Osteocyte (in vitro differentiated cells): ENCODE measurements at regions not wholly inside any gene's neighbourhood (a gene's known extent, or its start where the extent isn't known, plus 50 kb on each side); places are given as distances from the start of the nearest gene placed in this dataset.

Experiments used
- DNase-seq: peaks from one replicate; pipeline ENCODE4 v3.0.0; 2021; ENCODE audit warnings: mixed read lengths; ENCODE audit not compliant: unreplicated experiment; ENCODE audit errors: extremely low spot score
- H3K27ac Mint-ChIP-seq: one replicate; pipeline ENCODE4 v1.8.0; 2021; ENCODE audit warnings: mild to moderate bottlenecking, mixed read lengths; ENCODE audit not compliant: unreplicated experiment
- H3K27me3 Mint-ChIP-seq: one replicate; pipeline ENCODE4 v1.8.0; 2021; ENCODE audit warnings: mixed read lengths; ENCODE audit not compliant: unreplicated experiment
- H3K36me3 Mint-ChIP-seq: one replicate; pipeline ENCODE4 v1.8.0; 2021; ENCODE audit warnings: mixed read lengths; ENCODE audit not compliant: unreplicated experiment
- H3K4me1 Mint-ChIP-seq: one replicate; pipeline ENCODE4 v1.8.0; 2021; ENCODE audit warnings: mixed read lengths; ENCODE audit not compliant: unreplicated experiment
- H3K4me3 Mint-ChIP-seq: one replicate; pipeline ENCODE4 v1.8.0; 2021; ENCODE audit warnings: mild to moderate bottlenecking, moderate library complexity, mixed read lengths; ENCODE audit not compliant: unreplicated experiment
- H3K9me3 Mint-ChIP-seq: one replicate; pipeline ENCODE4 v1.8.0; 2021; ENCODE audit warnings: mixed read lengths; ENCODE audit not compliant: unreplicated experiment
- TF ChIP-seq, protein P1 (sequence below): fragments of 200-600 bp; sonication (generic); IDR thresholded peaks from 2 replicates; pipeline ENCODE4 v1.5.0; 2021; ENCODE audit warnings: antibody characterized with exemption, mild to moderate bottlenecking, moderate library complexity

DNA sequence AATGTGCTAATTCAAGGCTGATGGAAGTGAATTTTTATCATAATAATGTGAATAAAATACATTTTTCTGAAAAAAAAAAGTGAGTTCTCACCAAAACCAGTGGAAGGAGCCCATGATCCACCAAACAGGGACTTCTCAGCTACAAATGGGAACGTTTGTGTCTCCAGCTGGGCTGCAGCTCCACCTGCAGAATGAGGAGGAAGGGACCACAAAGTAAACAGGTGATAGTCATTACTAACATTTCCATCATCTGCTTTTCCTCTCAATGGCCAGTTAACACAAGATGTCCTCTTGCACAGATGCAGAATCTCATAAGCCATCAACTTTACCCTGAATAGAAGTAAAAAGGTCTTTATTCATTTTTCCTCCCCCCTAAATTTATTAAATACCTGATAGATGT lies 246.2 kb downstream of the MRPL39 start:
- no peaks in the 10 kb centered on the region for H3K36me3 Mint-ChIP-seq
- no peak overlapping the region for H3K27ac Mint-ChIP-seq
- no peaks in the 10 kb centered on the region for H3K27me3 Mint-ChIP-seq
- H3K4me1 Mint-ChIP-seq = no peaks in the 10 kb centered on the region
- no peak overlapping the region for H3K4me3 Mint-ChIP-seq
- TF ChIP-seq, protein P1, sequence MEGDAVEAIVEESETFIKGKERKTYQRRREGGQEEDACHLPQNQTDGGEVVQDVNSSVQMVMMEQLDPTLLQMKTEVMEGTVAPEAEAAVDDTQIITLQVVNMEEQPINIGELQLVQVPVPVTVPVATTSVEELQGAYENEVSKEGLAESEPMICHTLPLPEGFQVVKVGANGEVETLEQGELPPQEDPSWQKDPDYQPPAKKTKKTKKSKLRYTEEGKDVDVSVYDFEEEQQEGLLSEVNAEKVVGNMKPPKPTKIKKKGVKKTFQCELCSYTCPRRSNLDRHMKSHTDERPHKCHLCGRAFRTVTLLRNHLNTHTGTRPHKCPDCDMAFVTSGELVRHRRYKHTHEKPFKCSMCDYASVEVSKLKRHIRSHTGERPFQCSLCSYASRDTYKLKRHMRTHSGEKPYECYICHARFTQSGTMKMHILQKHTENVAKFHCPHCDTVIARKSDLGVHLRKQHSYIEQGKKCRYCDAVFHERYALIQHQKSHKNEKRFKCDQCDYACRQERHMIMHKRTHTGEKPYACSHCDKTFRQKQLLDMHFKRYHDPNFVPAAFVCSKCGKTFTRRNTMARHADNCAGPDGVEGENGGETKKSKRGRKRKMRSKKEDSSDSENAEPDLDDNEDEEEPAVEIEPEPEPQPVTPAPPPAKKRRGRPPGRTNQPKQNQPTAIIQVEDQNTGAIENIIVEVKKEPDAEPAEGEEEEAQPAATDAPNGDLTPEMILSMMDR = no peak
- no peaks in the 10 kb centered on the region for H3K9me3 Mint-ChIP-seq
- no peak for DNase-seq

DNA sequence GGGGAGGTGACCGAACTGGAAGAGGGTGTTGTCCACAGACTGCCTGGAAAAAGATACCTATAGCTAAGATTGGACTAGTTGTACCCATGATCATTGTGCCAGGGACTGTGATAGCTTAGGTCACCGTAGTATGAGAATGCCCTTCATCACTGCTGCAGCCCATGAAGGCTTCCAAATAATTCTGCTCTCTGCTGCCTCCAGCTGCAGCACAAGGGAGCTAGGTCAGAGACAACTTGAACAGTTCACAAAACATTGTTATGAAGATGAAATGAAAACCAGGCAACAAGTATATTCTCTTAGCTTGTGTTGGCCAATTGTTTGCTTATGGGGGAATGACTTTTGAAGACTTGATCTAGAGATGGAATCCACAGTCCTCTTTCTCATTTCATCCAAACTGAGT lies 246.7 kb downstream of the MRPL39 start:
- no peaks in the 10 kb centered on the region for H3K36me3 Mint-ChIP-seq
- H3K9me3 Mint-ChIP-seq = no peaks in the 10 kb centered on the region
- no peak overlapping the region for H3K27ac Mint-ChIP-seq
- H3K4me1 Mint-ChIP-seq = no peaks in the 10 kb centered on the region
- no peak for DNase-seq
- TF ChIP-seq, protein P1 = peak; percentile 30
- H3K4me3 Mint-ChIP-seq = no peak overlapping the region
- H3K27me3 Mint-ChIP-seq = no peaks in the 10 kb centered on the region

DNA sequence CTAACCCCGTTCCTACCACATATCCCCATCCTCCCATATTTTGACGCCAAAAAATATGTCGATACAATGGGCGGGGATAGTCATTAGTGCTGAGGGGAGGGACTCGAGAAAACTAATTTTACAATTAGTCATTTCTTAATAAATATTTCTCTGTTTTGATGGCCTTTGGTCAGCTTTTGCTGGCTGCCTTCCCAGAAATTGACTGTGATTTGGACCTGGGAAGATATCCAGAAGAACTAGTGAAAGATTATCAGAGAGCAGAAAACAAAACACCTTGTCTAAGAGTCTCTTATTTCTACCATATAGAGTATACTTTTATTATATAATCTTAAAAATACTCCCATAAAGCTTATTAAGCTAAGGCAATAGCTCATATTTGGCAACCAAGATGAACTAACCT lies 247.6 kb downstream of the MRPL39 start:
- H3K27me3 Mint-ChIP-seq = no peaks in the 10 kb centered on the region
- TF ChIP-seq, protein P1 = no peak
- H3K4me3 Mint-ChIP-seq = no peak overlapping the region
- no peak overlapping the region for H3K27ac Mint-ChIP-seq
- DNase-seq = no peak
- H3K9me3 Mint-ChIP-seq = no peaks in the 10 kb centered on the region
- H3K36me3 Mint-ChIP-seq = no peaks in the 10 kb centered on the region
- H3K4me1 Mint-ChIP-seq = no peaks in the 10 kb centered on the region

DNA sequence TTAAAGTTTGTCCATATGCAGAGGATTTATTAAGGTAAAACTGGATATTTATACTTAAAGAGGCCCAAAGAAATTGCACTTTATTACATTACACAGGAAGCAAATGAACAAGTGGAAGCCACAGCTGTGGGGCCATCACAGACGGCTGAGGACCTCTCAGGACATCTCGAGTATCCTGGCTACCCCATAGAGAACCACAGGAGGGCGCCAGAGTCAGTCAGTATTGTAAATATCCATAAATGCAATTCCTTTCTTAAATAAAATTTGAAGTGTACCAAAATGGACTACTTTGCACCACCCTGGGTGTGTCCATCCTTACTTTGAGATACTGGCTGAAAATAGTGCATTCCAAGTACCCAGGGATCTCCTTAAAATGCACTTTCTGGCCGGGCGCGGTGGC lies 257.2 kb downstream of the MRPL39 start:
- TF ChIP-seq, protein P1 = peak; percentile 59
- Mint-ChIP-seq H3K27me3 (no peaks in the 10 kb centered on the region), H3K9me3 (peaks cover 18% of the 10 kb centered on the region), H3K27ac (no peak overlapping the region), H3K36me3 (no peaks in the 10 kb centered on the region), H3K4me1 (peaks cover 4% of the 10 kb centered on the region), H3K4me3 (no peak overlapping the region)
- no peak for DNase-seq

GRCh38 chr21:25343774-25344545 lies 263.3 kb downstream of the MRPL39 start:
- TF ChIP-seq, protein P1 = no peak
- Mint-ChIP-seq H3K27ac (no peak overlapping the region), H3K4me1 (peaks cover 5% of the 10 kb centered on the region), H3K36me3 (no peaks in the 10 kb centered on the region), H3K9me3 (peaks cover 12% of the 10 kb centered on the region), H3K4me3 (no peak overlapping the region), H3K27me3 (no peaks in the 10 kb centered on the region)
- no peak for DNase-seq
